K562 (cell line): ENCODE measurements at regions not wholly inside any gene's neighbourhood (a gene's known extent, or its start where the extent isn't known, plus 50 kb on each side); places are given as distances from the start of the nearest gene placed in this dataset.
A peak's percentile ranks its signal among the peaks of the same experiment; 100 is the strongest.

Source experiments
- ATAC-seq: fragments of 200-7000 bp; cut with Tn5 transposase; 3 replicates; pipeline ENCODE4 v1.9.1; 2020; ENCODE audit warnings: moderate library complexity
- BruUV-seq: library from RNA; stranded (reverse); fragments of 400-500 nt; replicated peaks from 2 replicates; lab custom pipeline; 2021; lab: Mats Ljungman, UMichigan
- CTCF ChIA-PET: fragments of 300-600 bp; formaldehyde crosslinking; extraction: SDS; loops from one replicate; lab custom pipeline; 2021; ENCODE audit warnings: low intra/inter-chr PET ratio; lab: Yijun Ruan, JAX
- POLR2A ChIA-PET: fragments of 300-600, 350-650 bp; sonication (Branson Sonifier 250); formaldehyde crosslinking; extraction: SDS; loops from one replicate; lab custom pipeline; 2021; ENCODE audit warnings: antibody characterized with exemption, inconsistent platforms; lab: Yijun Ruan, JAX
- DNase-seq, 4 experiments: peaks; one replicate each; pipeline versions ENCODE4 v3.0.0 to v3.0.0-alpha.2; 2011 to 2018; ENCODE audit warnings: low spot score in 3 of 4, mixed read lengths in 3 of 4; ENCODE audit errors: extremely low read depth in 1 of 4
- FAIRE-seq: peaks from 2 replicates; lab custom pipeline; 2011; peaks lifted over from hg19 to GRCh38; lab: Jason Lieb, UNC
- H2AFZ ChIP-seq: 2 replicates; pipeline ENCODE4 v1.6.0; 2011; ENCODE audit warnings: low read depth, low read length, control low read depth, inconsistent platforms
- H3K27ac ChIP-seq: fragments of 200-600 bp; 3 replicates; pipeline ENCODE4 v1.8.0; 2011; ENCODE audit warnings: low read depth, mild to moderate bottlenecking, control low read depth, inconsistent platforms, low read length, moderate library complexity, mixed read lengths; ENCODE audit errors: extremely low read depth
- H3K27me3 ChIP-seq, 2 experiments: fragments of 300-600 bp in 1 of 2; 2 replicates in 1 of 2; 3 replicates in 1 of 2; pipeline versions ENCODE4 v1.6.0 to v1.8.0; 2011; ENCODE audit warnings: inconsistent platforms in 2 of 2, low read length in 2 of 2, mild to moderate bottlenecking in 1 of 2, mixed read lengths in 1 of 2, moderate library complexity in 1 of 2; ENCODE audit not compliant: control insufficient read depth in 2 of 2, insufficient read depth in 2 of 2
- H3K36me3 ChIP-seq: fragments of 300-600 bp; 3 replicates; pipeline ENCODE4 v1.8.0; 2011; ENCODE audit warnings: mild to moderate bottlenecking, low read length, inconsistent platforms; ENCODE audit not compliant: control insufficient read depth, insufficient read depth
- H3K4me1 ChIP-seq, 2 experiments: fragments of 200-600 bp in 1 of 2; replicated peaks in 1 of 2; 2 replicates in 1 of 2; 3 replicates in 1 of 2; pipeline versions ENCODE4 v1.5.1 to v1.8.0; 2011; ENCODE audit warnings: inconsistent platforms in 2 of 2, low read length in 2 of 2, mild to moderate bottlenecking in 1 of 2, mixed read lengths in 1 of 2, moderate library complexity in 1 of 2; ENCODE audit not compliant: control insufficient read depth in 2 of 2, insufficient read depth in 2 of 2
- H3K4me2 ChIP-seq: 2 replicates; pipeline ENCODE4 v1.6.1; 2011; ENCODE audit warnings: low read length, control low read depth, inconsistent platforms, mixed read lengths; ENCODE audit not compliant: insufficient read depth
- H3K4me3 ChIP-seq: fragments of 200-600 bp; sonication (generic), shearing (Covaris generic); 2 replicates; pipeline ENCODE4 v1.5.1; 2016; ENCODE audit warnings: control low read depth, inconsistent platforms
- H3K79me2 ChIP-seq: fragments of 200-600 bp; 3 replicates; pipeline ENCODE4 v1.8.0; 2011; ENCODE audit warnings: low read length, inconsistent platforms; ENCODE audit not compliant: control insufficient read depth, insufficient read depth
- H3K9ac ChIP-seq, 2 experiments: 2 replicates each; pipeline versions ENCODE4 v1.6.0 to v1.6.1; 2011; ENCODE audit warnings: low read depth in 2 of 2, low read length in 2 of 2, control low read depth in 1 of 2, inconsistent platforms in 1 of 2, mild to moderate bottlenecking in 1 of 2, mixed read lengths in 1 of 2; ENCODE audit not compliant: insufficient read depth in 1 of 2
- H3K9me1 ChIP-seq: one replicate; pipeline ENCODE4 v1.6.0; 2011; ENCODE audit warnings: inconsistent platforms, mild to moderate bottlenecking, low read length, moderate library complexity; ENCODE audit not compliant: control insufficient read depth, insufficient read depth
- H3K9me3 ChIP-seq: replicated peaks from 2 replicates; pipeline ENCODE4 v1.5.1; 2011; ENCODE audit warnings: low read depth, low read length, inconsistent platforms; ENCODE audit not compliant: control insufficient read depth, insufficient read depth
- H4K20me1 ChIP-seq: replicated peaks from 2 replicates; pipeline ENCODE4 v1.6.1; 2011; ENCODE audit warnings: low read length, inconsistent platforms, mixed read lengths; ENCODE audit not compliant: control insufficient read depth, insufficient read depth
- ATF4 ChIP-seq: fragments of 450-650 bp; formaldehyde crosslinking; IDR thresholded peaks from 2 replicates; pipeline ENCODE4 v1.4.0; 2022; ENCODE audit warnings: mild to moderate bottlenecking, moderate library complexity
- ATF7 ChIP-seq: fragments of 450-650 bp; IDR thresholded peaks from 2 replicates; pipeline ENCODE4 v1.7.1; 2014; ENCODE audit warnings: mild to moderate bottlenecking, moderate library complexity
- BCOR ChIP-seq: fragments of 450-650 bp; IDR thresholded peaks from 2 replicates; pipeline ENCODE4 v1.6.1; 2016
- ELF1 ChIP-seq: fragments of 200-800 bp; sonication (Bioruptor generic); IDR thresholded peaks from 2 replicates; pipeline ENCODE4 v1.6.1; 2016; ENCODE audit warnings: missing genetic modification characterization, missing compliant biosample characterization
- GTF2B ChIP-seq: IDR thresholded peaks from 2 replicates; pipeline ENCODE4 v1.6.1; 2011; ENCODE audit not compliant: insufficient read length; ENCODE audit errors: extremely low read depth
- HNRNPUL1 ChIP-seq: fragments of 200-400 bp; formaldehyde crosslinking; IDR thresholded peaks from 2 replicates; pipeline ENCODE4 v1.6.1; 2017; ENCODE audit warnings: low read length
- IFI16 ChIP-seq: fragments of 250-450 bp; sonication (Bioruptor Pico); IDR thresholded peaks from 2 replicates; pipeline ENCODE4 v2.1.2; 2022; ENCODE audit warnings: mild to moderate bottlenecking, inconsistent platforms
- KAT2B ChIP-seq: IDR thresholded peaks from one replicate; pipeline ENCODE4 v1.6.1; 2012; ENCODE audit warnings: low read depth, mild to moderate bottlenecking, control low read depth, inconsistent platforms, low read length, moderate library complexity
- MAFG ChIP-seq: fragments of 450-650 bp; conservative IDR thresholded peaks from 2 replicates; pipeline ENCODE4 v1.6.1; 2016; ENCODE audit warnings: missing genetic modification characterization, missing compliant biosample characterization
- MXD1 ChIP-seq: fragments of 250-450 bp; sonication (Bioruptor Pico); IDR thresholded peaks from 2 replicates; pipeline ENCODE4 v1.8.0; 2021; ENCODE audit warnings: borderline replicate concordance, mild to moderate bottlenecking, moderate library complexity; ENCODE audit not compliant: poor library complexity, severe bottlenecking
- SREBF1 ChIP-seq: fragments of 150-350 bp; IDR thresholded peaks from 2 replicates; pipeline ENCODE4 v1.6.1; 2014; ENCODE audit warnings: antibody characterized with exemption, low read depth, low read length, borderline replicate concordance
- WHSC1 ChIP-seq: IDR thresholded peaks from one replicate; pipeline ENCODE4 v1.6.1; 2012; ENCODE audit warnings: low read length, control low read depth, inconsistent platforms
- ZBTB5 ChIP-seq: fragments of 450-650 bp; IDR thresholded peaks from 2 replicates; pipeline ENCODE4 v1.6.1; 2017; ENCODE audit warnings: antibody characterized with exemption
- ZNF212 ChIP-seq: fragments of 450-650 bp; formaldehyde crosslinking; IDR thresholded peaks from 2 replicates; pipeline ENCODE4 v1.4.0; 2020; ENCODE audit warnings: mild to moderate bottlenecking
- ZNF239 ChIP-seq: fragments of 250-450 bp; sonication (Bioruptor Pico); IDR thresholded peaks from 2 replicates; pipeline ENCODE4 v1.4.0; 2020; ENCODE audit warnings: mild to moderate bottlenecking
- ZNF644 ChIP-seq: fragments of 200-800 bp; sonication (Bioruptor generic); IDR thresholded peaks from 2 replicates; pipeline ENCODE4 v1.6.1; 2016; ENCODE audit warnings: low read depth, missing genetic modification characterization, missing compliant biosample characterization
- WGBS: fragments of 100-300 bp; shearing (Covaris generic); methylation state at CpG from one replicate; pipeline ENCODE4 v1.1.6; 2016; ENCODE audit warnings: low coverage, mixed read lengths; ENCODE audit not compliant: insufficient coverage; ENCODE audit errors: missing lambda C conversion rate; 5-methylcytosine and 5-hydroxymethylcytosine counted together
- in situ Hi-C: fragments of 300-500 bp; cut with MboI; formaldehyde crosslinking; loops from 4 replicates; pipeline ENCODE4 v1.15.0; 2018; ENCODE audit warnings: inconsistent platforms, mixed read lengths
- intact Hi-C: fragments of 100-400 bp; cut with micrococcal nuclease; formaldehyde crosslinking; loops from 2 replicates; pipeline ENCODE4 v1.14.2; 2022

GRCh38 chr11:37942081-37942480, 1344.0 kb upstream of the RAG2 start (continued):
- TF ChIP-seq ZBTB5, result no peak
- TF ChIP-seq BCOR, result no peak
- TF ChIP-seq, all 486 proteins: peak for 0

GRCh38 chr11:37929100-37929653, 1331.1 kb upstream of the RAG2 start:
- H3K4me3 ChIP-seq, result no peak overlapping the region
- in situ Hi-C loops, result no loop called here
- H3K27ac ChIP-seq, result peak overlapping the region; percentile 63; the same call in 2 of the 3 replicates
- intact Hi-C loops, result no loop called here
- BruUV-seq, result no TSS peak
- H3K4me1 ChIP-seq, result no peaks in the 10 kb centered on the region
- H3K9ac ChIP-seq, result no peak overlapping the region
- no peaks in the 10 kb centered on the region for H3K79me2 ChIP-seq
- no peaks in the 10 kb centered on the region for H3K9me3 ChIP-seq
- ChIA-PET CTCF (no interaction called here), POLR2A (no interaction called here)
- no peaks in the 10 kb centered on the region for H3K27me3 ChIP-seq
- no peak overlapping the region for H2AFZ ChIP-seq
- H4K20me1 ChIP-seq, result no peaks in the 10 kb centered on the region
- H3K36me3 ChIP-seq, result no peaks in the 10 kb centered on the region
- WGBS, result 2% methylated on average over 3 of the region's 3 CpGs
- H3K9me1 ChIP-seq, result no peaks in the 10 kb centered on the region
- FAIRE-seq (no peak), ATAC-seq (no peak), DNase-seq (peak in 1 of 4 experiments; percentile 18)
- H3K4me2 ChIP-seq, result no peak overlapping the region
- no peak; the same call in 1 of the 2 replicates for TF ChIP-seq MAFG (tag)
- no peak for TF ChIP-seq ELF1
- TF ChIP-seq ATF4 (CRISPR knock-in tag), result no peak
- TF ChIP-seq KAT2B, result no peak
- TF ChIP-seq IFI16 (CRISPR knock-in tag), result no peak
- no peak for TF ChIP-seq WHSC1
- TF ChIP-seq HNRNPUL1, result no peak
- no peak for TF ChIP-seq ZNF644 (tag)
- TF ChIP-seq ATF7, result peak; percentile 28; the same call in 1 of the 2 replicates
- TF ChIP-seq MXD1 (CRISPR knock-in tag), result no peak
- TF ChIP-seq ZNF239 (CRISPR knock-in tag), result no peak
- no peak for TF ChIP-seq GTF2B
- no peak for TF ChIP-seq ZNF212 (CRISPR knock-in tag)
- TF ChIP-seq SREBF1, result no peak
